GM12891 (cell line): ENCODE measurements at regions not wholly inside any gene's neighbourhood (a gene's known extent, or its start where the extent isn't known, plus 50 kb on each side); places are given as distances from the start of the nearest gene placed in this dataset.

Experiments
- PAX5 ChIP-seq: IDR thresholded peaks from 2 replicates; pipeline ENCODE4 v1.6.1; 2011; ENCODE audit warnings: low read length, moderate library complexity, mild to moderate bottlenecking; ENCODE audit not compliant: insufficient read depth, severe bottlenecking
- POLR2A ChIP-seq: IDR thresholded peaks from 2 replicates; pipeline ENCODE4 v1.6.1; 2011; ENCODE audit warnings: low read depth, low read length, control low read depth
- POLR2AphosphoS5 ChIP-seq: IDR thresholded peaks from 2 replicates; pipeline ENCODE4 v1.6.1; 2011; ENCODE audit warnings: low read depth, low read length, control low read depth
- POU2F2 ChIP-seq: IDR thresholded peaks from 2 replicates; pipeline ENCODE4 v1.6.1; 2011; ENCODE audit warnings: low read depth, mild to moderate bottlenecking, control low read depth, low read length, moderate library complexity
- SPI1 ChIP-seq: IDR thresholded peaks from 2 replicates; pipeline ENCODE4 v1.6.1; 2011; ENCODE audit warnings: low read depth, low read length, control low read depth
- TAF1 ChIP-seq: IDR thresholded peaks from 2 replicates; pipeline ENCODE4 v1.6.1; 2011; ENCODE audit warnings: low read depth, low read length, control low read depth

DNA sequence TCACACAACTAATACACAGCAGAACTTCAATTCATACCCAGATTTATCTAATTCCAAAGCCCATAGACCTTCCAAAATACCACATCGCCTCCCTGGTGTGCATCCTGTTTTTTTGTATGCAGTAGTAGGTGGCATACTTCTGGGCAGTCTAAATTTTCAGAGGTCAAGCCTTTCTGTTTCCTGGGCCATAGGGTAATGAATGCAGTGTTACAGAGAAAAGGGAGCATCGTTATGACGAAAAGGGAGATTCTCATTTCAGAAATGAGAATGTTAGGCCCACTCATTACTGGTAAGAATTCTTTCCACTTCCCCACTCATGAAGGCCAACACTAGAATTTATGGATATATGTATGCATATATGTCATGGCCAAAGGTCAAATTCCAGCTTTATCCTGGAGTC, 267.8 kb upstream of the ASIC2 start:
- TF ChIP-seq POLR2A (no peak), TAF1 (no peak), SPI1 (no peak), POLR2AphosphoS5 (no peak), POU2F2 (no peak), PAX5 (no peak)
